HG03045 (cell line): ENCODE measurements at regions not wholly inside any gene's neighbourhood (a gene's known extent, or its start where the extent isn't known, plus 50 kb on each side); places are given as distances from the start of the nearest gene placed in this dataset.
"Not testable (repeated sequence)": the region's sequence is repeated elsewhere in the genome, so short reads cannot be mapped to it uniquely, and the experiment has no call there.

Experiments used
- ATAC-seq: cut with Tn5 transposase; IDR thresholded peaks from one replicate; pipeline ENCODE4 v1.9.1; 2021; ENCODE audit warnings: mild to moderate bottlenecking, moderate library complexity; ENCODE audit not compliant: unreplicated experiment

DNA sequence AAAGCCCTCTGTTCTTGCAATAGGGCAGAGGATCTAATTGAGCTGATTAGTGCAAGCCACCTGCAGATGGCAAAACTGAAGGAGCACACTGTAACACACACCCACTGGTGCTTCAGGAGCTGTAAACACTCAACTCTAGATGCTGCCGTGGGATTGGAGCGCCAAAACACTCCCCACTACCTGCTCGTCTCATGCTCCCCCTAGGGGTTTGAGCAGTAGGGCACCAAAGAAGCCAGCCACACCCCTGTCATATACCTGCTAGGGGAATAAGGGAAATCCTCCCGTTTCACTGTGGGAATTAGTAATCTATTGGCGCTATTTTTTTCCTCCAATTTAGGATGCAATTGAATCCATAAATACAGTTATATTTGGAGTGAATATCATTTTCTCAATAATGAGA lies 360.2 kb downstream of the GLUD2 start:
- no peak for ATAC-seq

DNA sequence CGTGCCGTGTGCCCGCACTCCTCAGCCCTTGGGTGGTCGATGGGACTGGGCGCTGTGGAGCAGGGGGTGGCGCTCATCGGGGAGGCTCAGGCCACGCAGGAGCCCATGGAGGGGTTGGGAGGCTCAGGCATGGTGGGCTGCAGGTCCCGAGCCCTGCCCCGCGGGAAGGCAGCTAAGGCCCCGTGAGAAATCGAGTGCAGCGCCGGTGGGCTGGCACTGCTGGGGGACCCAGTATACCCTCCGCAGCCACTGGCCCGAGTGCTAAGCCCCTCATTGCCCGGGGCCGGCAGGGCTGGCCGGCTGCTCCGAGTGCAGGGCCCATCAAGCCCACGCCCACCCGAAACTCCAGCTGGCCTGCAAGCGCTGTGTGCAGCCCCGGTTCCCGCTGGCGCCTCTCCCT lies 384.1 kb downstream of the GLUD2 start:
- ATAC-seq, result not testable (repeated sequence)

GRCh38 chrX:121433289-121433688 lies 385.9 kb downstream of the GLUD2 start:
- no peak for ATAC-seq

DNA sequence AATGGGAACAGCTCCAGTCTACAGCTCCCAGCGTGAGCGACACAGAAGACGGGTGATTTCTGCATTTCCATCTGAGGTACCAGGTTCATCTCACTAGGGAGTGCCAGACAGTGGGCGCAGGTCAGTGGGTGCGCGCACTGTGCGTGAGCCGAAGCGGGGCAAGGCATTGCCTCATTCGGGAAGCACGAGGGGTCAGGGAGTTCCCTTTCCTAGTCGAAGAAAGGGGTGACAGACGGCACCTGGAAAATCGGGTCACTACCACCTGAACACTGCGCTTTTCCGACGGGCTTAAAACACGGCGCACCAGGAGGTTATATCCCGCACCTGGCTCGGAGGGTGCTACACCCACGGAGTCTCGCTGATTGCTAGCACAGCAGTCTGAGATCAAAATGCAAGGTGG lies 390.3 kb downstream of the GLUD2 start:
- not testable (repeated sequence) for ATAC-seq

- ATAC-seq, result no peak
These were observed 408.5 kb downstream of the GLUD2 start for GRCh38 chrX:121455890-121456289.

- ATAC-seq, result peak; percentile 61
These were observed 408.9 kb downstream of the GLUD2 start for GRCh38 chrX:121456315-121456714.

GRCh38 chrX:121457096-121457495 lies 409.7 kb downstream of the GLUD2 start:
- no peak for ATAC-seq

GRCh38 chrX:121479406-121479805 lies 432.0 kb downstream of the GLUD2 start:
- ATAC-seq, result no peak

GRCh38 chrX:121496966-121497365 lies 449.6 kb downstream of the GLUD2 start:
- ATAC-seq, result no peak

DNA sequence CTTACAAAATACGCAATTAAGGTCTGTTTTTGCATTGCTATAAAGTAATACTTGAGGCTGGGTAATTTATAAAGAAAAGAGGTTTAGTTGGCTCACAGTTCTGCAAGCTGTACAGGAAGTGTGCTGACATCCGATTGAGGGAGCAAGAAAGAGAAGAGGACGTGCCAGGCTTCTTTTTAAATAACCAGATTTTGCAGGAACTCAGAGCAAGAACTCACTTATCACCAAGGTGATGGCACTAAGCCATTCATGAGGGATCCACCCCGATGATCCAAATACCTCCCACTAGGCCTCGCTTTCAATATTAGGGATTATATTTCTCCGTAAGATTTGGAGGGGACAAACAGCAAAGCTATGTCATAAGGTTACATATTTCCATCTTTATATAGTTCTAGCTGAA lies 456.7 kb downstream of the GLUD2 start:
- no peak for ATAC-seq

GRCh38 chrX:121546317-121546716 lies 498.9 kb downstream of the GLUD2 start:
- ATAC-seq, result no peak

DNA sequence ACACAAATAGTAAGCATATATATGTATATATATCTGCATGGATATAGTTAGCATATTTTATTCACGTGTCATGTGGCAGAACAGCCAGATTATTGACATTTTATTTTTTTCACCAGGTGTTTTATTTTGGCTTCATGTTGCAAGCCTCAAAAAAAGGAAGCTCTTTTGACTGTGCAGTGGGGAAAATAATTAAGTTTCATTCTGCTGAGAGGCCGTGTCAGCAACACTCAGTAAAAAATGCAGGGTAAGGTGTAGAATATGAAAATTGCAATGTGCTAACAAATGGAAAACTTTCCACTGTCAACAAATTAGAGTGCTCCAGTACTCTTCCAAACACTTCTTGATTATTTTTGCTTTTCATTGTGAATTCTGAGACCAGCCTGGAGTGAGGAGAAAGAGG lies 511.5 kb downstream of the GLUD2 start:
- no peak for ATAC-seq

GRCh38 chrX:121562616-121563015 lies 515.2 kb downstream of the GLUD2 start:
- ATAC-seq, result no peak

DNA sequence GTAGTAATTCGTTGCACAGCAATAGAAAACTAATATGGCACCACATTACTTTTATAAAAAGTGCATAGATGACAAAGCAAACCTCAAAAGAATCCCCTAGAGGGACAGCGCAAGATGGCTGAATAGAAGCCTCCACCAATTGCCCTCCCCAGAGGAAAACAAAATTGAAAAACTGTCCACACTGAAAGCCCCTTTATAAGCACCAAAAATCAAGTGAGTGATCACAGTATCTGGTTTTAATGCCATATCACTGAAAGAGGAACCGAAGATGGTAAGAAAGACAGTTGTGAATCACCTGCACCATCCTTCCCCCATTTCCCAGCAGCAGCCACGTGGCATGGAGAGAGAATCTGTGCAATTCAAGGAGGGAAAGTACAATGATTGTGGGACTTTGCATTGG lies 522.2 kb downstream of the GLUD2 start:
- peak; percentile 49 for ATAC-seq

DNA sequence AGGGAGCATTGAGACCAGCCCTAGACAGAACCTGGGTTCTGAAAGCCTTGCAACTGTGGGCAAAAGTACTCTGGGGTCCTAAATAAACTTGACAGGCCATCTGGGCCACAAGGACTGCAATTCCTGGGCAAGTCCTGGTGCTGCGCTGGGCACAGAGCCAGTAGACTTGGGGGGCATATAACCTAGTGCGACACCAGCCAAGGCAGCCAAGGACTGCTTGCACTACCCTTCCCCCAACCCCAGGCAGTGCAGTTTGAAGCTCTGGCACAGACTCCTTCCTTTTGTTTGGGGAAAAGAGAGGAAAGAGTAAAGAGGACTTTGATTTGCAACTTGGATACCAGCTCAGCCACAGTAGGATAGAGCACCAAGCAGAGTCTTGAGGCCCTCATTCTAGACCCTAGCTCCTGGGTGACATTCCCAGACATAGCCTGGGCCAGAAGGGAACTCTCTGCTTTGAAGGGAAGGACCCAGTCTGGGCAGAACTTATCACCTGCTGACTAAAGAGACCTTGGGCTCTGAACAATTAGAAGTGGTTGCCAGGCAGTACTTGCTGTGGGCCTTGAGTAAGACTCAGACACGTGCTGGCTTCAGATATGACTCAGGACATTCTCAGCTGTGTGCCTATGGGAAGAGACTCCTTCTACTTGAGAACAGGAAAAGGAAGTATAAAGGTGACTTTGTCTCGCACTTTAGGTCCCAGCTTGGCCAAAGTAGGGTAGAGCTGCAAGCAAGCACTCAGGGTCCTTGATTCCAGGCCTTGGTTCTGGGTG lies 522.8 kb downstream of the GLUD2 start:
- ATAC-seq, result no peak

DNA sequence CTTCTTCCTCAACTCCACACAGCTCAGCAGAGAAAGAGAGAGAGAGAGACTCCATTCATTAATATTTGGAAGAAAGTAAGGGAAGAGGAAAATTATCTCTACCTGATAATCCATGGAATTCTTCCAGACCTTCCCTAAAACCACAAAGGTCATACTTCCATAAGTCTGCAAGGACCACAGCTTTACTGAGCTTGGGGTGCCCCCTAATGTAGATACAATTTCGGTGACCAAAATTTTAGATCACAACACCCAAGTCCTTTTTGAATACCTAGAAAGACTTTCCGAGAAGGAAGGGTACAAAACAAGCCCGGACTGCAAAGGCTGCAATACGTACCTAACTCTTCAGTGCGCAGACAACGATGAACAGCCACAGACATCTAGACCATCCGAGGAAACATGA lies 523.9 kb downstream of the GLUD2 start:
- no peak for ATAC-seq

DNA sequence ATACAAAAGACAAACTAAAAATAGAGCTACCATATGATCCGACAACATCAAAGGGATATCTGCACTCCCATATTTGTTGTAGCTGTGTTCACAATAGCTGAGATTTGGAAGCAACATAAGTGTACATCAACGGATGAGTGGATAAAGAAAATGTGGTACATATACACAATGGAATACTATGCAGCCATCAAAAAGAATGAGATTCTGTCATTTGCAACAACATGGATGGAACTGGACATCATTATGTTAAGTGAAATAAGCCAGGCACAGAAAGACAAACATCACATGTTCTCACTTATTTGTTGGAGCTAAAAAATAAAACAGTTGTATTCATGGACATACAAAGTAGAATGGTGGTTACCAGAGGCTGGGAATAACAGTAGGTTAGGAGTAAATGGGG lies 527.0 kb downstream of the GLUD2 start:
- ATAC-seq, result not testable (repeated sequence)

GRCh38 chrX:121579016-121579760 lies 531.8 kb downstream of the GLUD2 start:
- no peak for ATAC-seq

GRCh38 chrX:121581885-121582284 lies 534.5 kb downstream of the GLUD2 start:
- no peak for ATAC-seq

- ATAC-seq, result no peak
These were observed 538.2 kb downstream of the GLUD2 start for GRCh38 chrX:121585626-121586025.

DNA sequence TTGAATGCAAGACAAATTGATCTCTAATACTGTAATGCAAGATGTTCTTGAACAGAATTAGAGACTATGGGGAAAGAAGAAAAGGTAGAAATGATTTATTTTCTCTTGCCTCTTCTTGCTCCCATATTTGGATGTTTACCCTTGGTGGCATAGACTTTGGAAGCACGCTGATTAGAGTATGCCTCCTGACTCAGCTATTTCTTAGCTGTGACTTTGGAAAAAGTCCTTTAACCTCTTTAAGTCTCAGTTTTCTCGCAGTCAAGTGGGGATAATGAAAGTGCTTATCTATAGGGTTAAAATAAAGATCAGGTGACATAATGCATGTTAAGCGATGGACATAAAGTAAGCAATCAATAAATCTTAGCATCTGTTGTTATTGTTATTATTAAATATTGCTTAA lies 545.5 kb downstream of the GLUD2 start:
- ATAC-seq, result no peak

DNA sequence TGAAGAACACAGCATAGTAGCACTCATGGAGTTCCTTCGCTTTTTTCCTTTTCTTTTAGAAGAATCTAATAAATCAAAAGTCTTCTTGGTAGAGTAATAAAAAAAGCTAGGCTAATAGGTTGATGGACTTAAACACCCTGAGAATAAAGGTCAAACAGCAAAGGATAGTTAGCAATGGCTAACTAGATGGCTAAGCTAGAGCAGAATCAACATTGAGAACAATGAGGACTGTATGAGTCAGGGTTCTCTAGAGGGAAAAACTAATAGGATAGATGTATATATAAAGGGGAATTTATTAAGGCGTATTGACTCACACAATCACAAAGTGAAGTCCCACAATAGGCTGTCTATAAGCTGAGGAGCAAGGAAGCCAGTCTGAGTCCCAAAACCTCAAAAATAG lies 550.9 kb downstream of the GLUD2 start:
- ATAC-seq, result no peak
